Endodermal cell (in vitro differentiated cells): ENCODE measurements at regions not wholly inside any gene's neighbourhood (a gene's known extent, or its start where the extent isn't known, plus 50 kb on each side); places are given as distances from the start of the nearest gene placed in this dataset.

ENCODE experiments used
- DNase-seq: peaks from one replicate; pipeline ENCODE4 v3.0.0-alpha.2; 2017
- H3K27ac ChIP-seq: 2 replicates; pipeline ENCODE4 v1.5.1; 2013; ENCODE audit warnings: mild to moderate bottlenecking, low read depth, low read length, moderate library complexity
- H3K27me3 ChIP-seq: 2 replicates; pipeline ENCODE4 v1.6.1; 2013; ENCODE audit warnings: mild to moderate bottlenecking, low read length, moderate library complexity; ENCODE audit not compliant: insufficient read depth, control insufficient read depth, poor library complexity, severe bottlenecking
- H3K36me3 ChIP-seq: 2 replicates; pipeline ENCODE4 v1.7.0; 2013; ENCODE audit warnings: mild to moderate bottlenecking, low read length, moderate library complexity; ENCODE audit not compliant: control insufficient read depth, insufficient read depth
- H3K4me1 ChIP-seq: one replicate; pipeline ENCODE4 v1.7.0; 2013; ENCODE audit warnings: low read length; ENCODE audit not compliant: control insufficient read depth, insufficient read depth
- H3K4me3 ChIP-seq: 2 replicates; pipeline ENCODE4 v1.5.1; 2013; ENCODE audit warnings: mild to moderate bottlenecking, low read length, moderate library complexity
- H3K9ac ChIP-seq: 2 replicates; pipeline ENCODE4 v1.6.1; 2013; ENCODE audit warnings: mild to moderate bottlenecking, low read length, moderate library complexity; ENCODE audit not compliant: poor library complexity, severe bottlenecking; ENCODE audit errors: extremely low read depth
- H3K9me3 ChIP-seq: 2 replicates; pipeline ENCODE4 v1.6.1; 2013; ENCODE audit warnings: mild to moderate bottlenecking, low read length, moderate library complexity; ENCODE audit not compliant: control insufficient read depth
- H3K27ac Mint-ChIP-seq: 2 replicates; pipeline ENCODE4 v1.8.0; 2020; ENCODE audit warnings: mixed read lengths
- H3K27me3 Mint-ChIP-seq: 2 replicates; pipeline ENCODE4 v1.8.0; 2021; ENCODE audit warnings: mild to moderate bottlenecking, mixed read lengths; ENCODE audit not compliant: insufficient read depth
- H3K36me3 Mint-ChIP-seq: 2 replicates; pipeline ENCODE4 v1.8.0; 2020; ENCODE audit warnings: low read depth, mixed read lengths
- H3K4me1 Mint-ChIP-seq: 2 replicates; pipeline ENCODE4 v1.8.0; 2020; ENCODE audit warnings: mixed read lengths
- H3K4me3 Mint-ChIP-seq: 2 replicates; pipeline ENCODE4 v1.8.0; 2020; ENCODE audit warnings: mild to moderate bottlenecking, moderate library complexity, mixed read lengths
- H3K9me3 Mint-ChIP-seq: 2 replicates; pipeline ENCODE4 v1.8.0; 2020; ENCODE audit warnings: mild to moderate bottlenecking, mixed read lengths
- CTCF ChIP-seq: fragments of 200-600 bp; sonication (generic); conservative IDR thresholded peaks from 2 replicates; pipeline ENCODE4 v1.5.0; 2021; ENCODE audit warnings: antibody characterized with exemption, mild to moderate bottlenecking
- WGBS, 2 experiments: methylation state at CpG; one replicate each; pipeline versions ENCODE4 v1.1.5 to v1.1.7; 2013; ENCODE audit warnings: missing lambda C conversion rate in 2 of 2, mixed read lengths in 1 of 2; ENCODE audit not compliant: insufficient coverage in 1 of 2, insufficient read length in 1 of 2; 5-methylcytosine and 5-hydroxymethylcytosine counted together

- H3K9me3 ChIP-seq, result peaks cover 8% of the 10 kb centered on the region
- peaks cover 15% of the 10 kb centered on the region for H3K27me3 ChIP-seq
- DNase-seq, result peak; percentile 15
- no peak overlapping the region for H3K4me3 Mint-ChIP-seq
- no peak overlapping the region for H3K27ac Mint-ChIP-seq
- H3K36me3 Mint-ChIP-seq, result no peaks in the 10 kb centered on the region
- H3K9me3 Mint-ChIP-seq, result peaks cover 7% of the 10 kb centered on the region
- peaks cover 50% of the 10 kb centered on the region for H3K27me3 Mint-ChIP-seq
- no peak overlapping the region for H3K4me3 ChIP-seq
- H3K36me3 ChIP-seq, result no peaks in the 10 kb centered on the region
- H3K9ac ChIP-seq, result no peak overlapping the region
- H3K4me1 Mint-ChIP-seq, result peaks cover 12% of the 10 kb centered on the region
- H3K27ac ChIP-seq, result no peak overlapping the region
- peaks cover 12% of the 10 kb centered on the region for H3K4me1 ChIP-seq
- no peak for TF ChIP-seq CTCF
These were observed 106.8 kb upstream of the ALX4 start for GRCh38 chr11:44416776-44417175.

GRCh38 chr11:44417731-44418455 is 108.0 kb upstream of the ALX4 start:
- Histone ChIP-seq H3K36me3 (no peaks in the 10 kb centered on the region), H3K4me3 (no peak overlapping the region), H3K9me3 (no peaks in the 10 kb centered on the region), H3K4me1 (peaks cover 14% of the 10 kb centered on the region), H3K27me3 (peaks cover 13% of the 10 kb centered on the region), H3K27ac (no peak overlapping the region), H3K9ac (no peak overlapping the region)
- H3K36me3 Mint-ChIP-seq, result no peaks in the 10 kb centered on the region
- H3K27me3 Mint-ChIP-seq, result peaks cover 40% of the 10 kb centered on the region
- DNase-seq, result peak; percentile 19
- TF ChIP-seq CTCF, result no peak
- H3K4me1 Mint-ChIP-seq, result peaks cover 17% of the 10 kb centered on the region
- no peaks in the 10 kb centered on the region for H3K9me3 Mint-ChIP-seq
- 87 to 100% methylated on average over 6 to 7 of the region's 7 CpGs for WGBS, 2 experiments
- H3K27ac Mint-ChIP-seq, result no peak overlapping the region
- no peak overlapping the region for H3K4me3 Mint-ChIP-seq

GRCh38 chr11:44418456-44418830 is 108.5 kb upstream of the ALX4 start:
- peaks cover 38% of the 10 kb centered on the region for H3K27me3 Mint-ChIP-seq
- H3K27ac Mint-ChIP-seq, result no peak overlapping the region

More at GRCh38 chr11:44418456-44418830, 108.5 kb upstream of the ALX4 start:
- H3K27me3 ChIP-seq, result peaks cover 9% of the 10 kb centered on the region
- Mint-ChIP-seq H3K4me1 (peaks cover 22% of the 10 kb centered on the region), H3K36me3 (no peaks in the 10 kb centered on the region), H3K4me3 (no peak overlapping the region), H3K9me3 (no peaks in the 10 kb centered on the region)
- H3K9ac ChIP-seq, result no peak overlapping the region
- no peaks in the 10 kb centered on the region for H3K36me3 ChIP-seq
- H3K4me1 ChIP-seq, result peaks cover 16% of the 10 kb centered on the region
- H3K4me3 ChIP-seq, result no peak overlapping the region
- peak; percentile 7 for DNase-seq
- 90 to 93% methylated on average over 3 of the region's 7 CpGs for WGBS, 2 experiments
- H3K27ac ChIP-seq, result peak overlapping the region; percentile 34
- H3K9me3 ChIP-seq, result no peaks in the 10 kb centered on the region
- TF ChIP-seq CTCF, result no peak
